Hematopoietic multipotent progenitor cell (in vitro differentiated cells): ENCODE measurements at regions not wholly inside any gene's neighbourhood (a gene's known extent, or its start where the extent isn't known, plus 50 kb on each side); places are given as distances from the start of the nearest gene placed in this dataset.

ENCODE experiments used
- DNase-seq, 3 donors: peaks; one replicate each; pipeline ENCODE4 v3.0.0-alpha.2; 2011 to 2015; ENCODE audit warnings: low read depth in 2 of 3, low spot score in 2 of 3

- no peak for DNase-seq
These were observed 221.1 kb downstream of the TM9SF2 start for GRCh38 chr13:99722338-99722818.

GRCh38 chr13:99721606-99722337 is 220.5 kb downstream of the TM9SF2 start:
- DNase-seq = peak in 2 of 3 donors; percentile 20 to 45

GRCh38 chr13:99717959-99718674 is 216.8 kb downstream of the TM9SF2 start:
- no peak for DNase-seq

GRCh38 chr13:99709134-99709533 is 207.9 kb downstream of the TM9SF2 start:
- DNase-seq = no peak

- DNase-seq = no peak
These were observed 203.1 kb downstream of the TM9SF2 start for GRCh38 chr13:99704390-99704789.

GRCh38 chr13:99703908-99704307 is 202.6 kb downstream of the TM9SF2 start:
- DNase-seq = no peak

- DNase-seq = no peak
These were observed 201.5 kb downstream of the TM9SF2 start for GRCh38 chr13:99702687-99703319.

- no peak for DNase-seq
These were observed 199.2 kb downstream of the TM9SF2 start for GRCh38 chr13:99700468-99700867.

GRCh38 chr13:99698816-99699099 is 197.5 kb downstream of the TM9SF2 start:
- DNase-seq = no peak

- no peak for DNase-seq
These were observed 196.9 kb downstream of the TM9SF2 start for GRCh38 chr13:99698010-99698815.

- no peak for DNase-seq
These were observed 194.6 kb downstream of the TM9SF2 start for GRCh38 chr13:99695857-99696256.

- no peak for DNase-seq
These were observed 192.8 kb downstream of the TM9SF2 start for GRCh38 chr13:99693852-99694611.

- no peak for DNase-seq
These were observed 192.1 kb downstream of the TM9SF2 start for GRCh38 chr13:99693351-99693750.

GRCh38 chr13:99692854-99693253 is 191.6 kb downstream of the TM9SF2 start:
- DNase-seq = no peak

GRCh38 chr13:99691552-99691951 is 190.3 kb downstream of the TM9SF2 start:
- DNase-seq = no peak

GRCh38 chr13:99690426-99691174 is 189.3 kb downstream of the TM9SF2 start:
- DNase-seq = no peak

GRCh38 chr13:99689955-99690354 is 188.7 kb downstream of the TM9SF2 start:
- no peak for DNase-seq

- DNase-seq = no peak
These were observed 187.5 kb downstream of the TM9SF2 start for GRCh38 chr13:99688776-99689175.

GRCh38 chr13:99687723-99688397 is 186.6 kb downstream of the TM9SF2 start:
- no peak for DNase-seq
